Fibroblast of gingiva (primary cell): ENCODE measurements at regions not wholly inside any gene's neighbourhood (a gene's known extent, or its start where the extent isn't known, plus 50 kb on each side); places are given as distances from the start of the nearest gene placed in this dataset.
"Not testable (repeated sequence)": the region's sequence is repeated elsewhere in the genome, so short reads cannot be mapped to it uniquely, and the experiment has no call there.

Experiments used
- DNase-seq: peaks from one replicate; pipeline ENCODE4 v3.0.0-alpha.2; 2011; ENCODE audit warnings: low read depth

DNA sequence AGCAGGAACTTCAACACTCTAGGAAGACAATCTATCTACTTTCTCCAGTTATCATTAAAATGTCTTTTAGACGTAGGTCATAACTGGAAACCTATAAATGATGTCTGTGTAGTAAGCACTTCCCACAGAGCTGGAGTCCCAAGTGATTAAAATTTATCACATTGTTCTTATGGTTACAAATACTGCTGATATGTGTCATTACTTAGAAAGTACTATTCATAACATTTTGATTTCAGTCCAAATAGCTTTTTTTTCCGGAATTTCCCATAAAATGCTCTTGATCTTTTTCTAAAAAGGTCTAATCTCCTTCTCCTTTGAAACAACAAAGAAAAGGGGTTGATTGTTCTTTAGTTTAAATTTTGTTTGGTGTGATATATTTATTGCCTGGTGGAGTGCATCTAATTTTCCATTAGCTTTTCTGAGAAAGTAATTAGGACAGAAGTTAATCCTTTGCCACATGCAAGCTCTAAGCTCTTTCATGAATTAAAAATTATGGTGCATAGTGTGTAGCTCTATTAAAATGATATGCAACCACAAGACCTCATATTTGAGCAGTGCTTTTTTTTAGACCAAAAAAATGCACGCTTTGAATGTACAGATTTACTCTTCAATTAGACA is 132.7 kb upstream of the TCF21 start:
- peak; percentile 48 for DNase-seq

GRCh38 chr6:133757335-133757734 is 131.6 kb upstream of the TCF21 start:
- peak; percentile 26 for DNase-seq

- no peak for DNase-seq
These were observed 130.0 kb upstream of the TCF21 start for GRCh38 chr6:133758815-133759335.

GRCh38 chr6:133759524-133759923 is 129.4 kb upstream of the TCF21 start:
- no peak for DNase-seq

DNA sequence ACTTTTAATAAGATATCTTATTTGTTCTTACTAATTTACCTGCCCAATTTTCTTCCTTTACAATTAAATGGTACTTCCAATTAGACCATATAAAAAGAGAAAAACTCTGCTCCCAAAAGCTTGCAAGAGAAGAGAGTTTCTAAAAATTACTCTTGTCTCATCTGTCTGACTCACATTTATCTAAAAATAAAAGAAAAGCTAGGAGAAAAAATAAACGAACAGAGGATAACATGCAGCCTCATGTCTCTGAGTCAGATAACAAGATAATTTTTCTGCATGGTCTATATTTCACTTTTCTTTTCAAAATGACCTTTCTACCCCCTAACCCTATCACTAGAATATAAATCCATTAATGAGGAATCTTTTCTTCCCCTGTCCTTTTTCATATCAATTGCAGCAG is 127.2 kb upstream of the TCF21 start:
- DNase-seq: peak; percentile 39

DNA sequence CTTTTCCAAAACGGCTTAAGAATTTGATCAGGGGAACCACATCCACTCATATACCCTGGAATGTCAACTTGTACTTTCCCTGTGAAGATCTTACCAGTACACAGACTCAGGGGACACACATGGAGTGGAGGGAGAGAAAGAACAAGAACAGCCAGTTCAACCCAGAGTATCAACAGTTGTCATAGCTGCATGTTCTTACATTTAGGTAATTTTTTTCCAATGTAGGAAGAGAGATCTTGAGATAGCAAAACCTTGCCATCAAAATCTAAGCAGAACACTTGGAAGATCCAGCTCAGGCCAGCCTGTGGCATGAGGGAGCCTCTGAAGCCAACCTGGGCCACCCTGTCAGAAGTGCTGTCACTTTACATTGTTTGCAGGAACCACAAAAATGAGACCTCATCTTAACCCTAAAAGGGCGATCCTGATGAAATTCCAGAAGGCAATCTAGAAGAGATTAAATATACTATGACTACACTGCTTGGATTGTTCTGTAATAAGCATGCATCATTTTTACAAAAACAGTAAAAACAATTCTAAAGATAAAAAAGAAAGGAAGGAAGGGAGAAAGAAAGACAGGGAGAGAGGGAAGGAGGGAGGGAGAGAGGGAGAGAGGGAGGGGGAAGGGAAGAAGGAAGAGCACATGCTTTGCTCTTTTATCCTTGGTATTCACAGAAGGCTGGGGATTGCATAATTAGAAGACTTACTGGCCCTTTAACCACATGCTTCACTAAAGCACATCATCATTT is 124.7 kb upstream of the TCF21 start:
- peak; percentile 87 for DNase-seq

DNA sequence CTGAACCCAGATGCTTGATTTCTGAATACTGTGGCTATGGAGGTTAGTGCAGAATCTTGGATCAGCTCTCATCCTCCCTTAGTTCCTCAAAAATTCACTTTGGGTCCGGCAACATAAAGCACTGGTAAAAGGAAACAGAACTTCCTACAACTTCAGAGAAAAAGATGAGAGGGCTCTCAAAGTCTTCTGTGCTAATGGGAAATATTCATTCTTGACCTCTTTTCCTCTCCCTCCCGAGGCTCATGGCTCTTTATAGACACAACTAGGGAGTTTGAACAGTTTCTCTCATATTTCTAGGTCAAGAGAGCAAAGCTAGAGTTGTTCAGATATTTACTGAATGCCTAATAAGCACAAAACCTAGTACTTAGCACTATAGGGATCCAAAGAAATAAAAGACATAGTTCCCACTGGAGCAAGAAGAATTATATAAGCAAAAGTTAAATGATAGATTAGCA is 124.1 kb upstream of the TCF21 start:
- DNase-seq: no peak

- DNase-seq: peak; percentile 6
These were observed 121.4 kb upstream of the TCF21 start for GRCh38 chr6:133767357-133767970.

GRCh38 chr6:133768656-133769295 is 120.1 kb upstream of the TCF21 start:
- DNase-seq: no peak

- no peak for DNase-seq
These were observed 119.5 kb upstream of the TCF21 start for GRCh38 chr6:133769463-133769862.

GRCh38 chr6:133772567-133772966 is 116.3 kb upstream of the TCF21 start:
- no peak for DNase-seq

DNA sequence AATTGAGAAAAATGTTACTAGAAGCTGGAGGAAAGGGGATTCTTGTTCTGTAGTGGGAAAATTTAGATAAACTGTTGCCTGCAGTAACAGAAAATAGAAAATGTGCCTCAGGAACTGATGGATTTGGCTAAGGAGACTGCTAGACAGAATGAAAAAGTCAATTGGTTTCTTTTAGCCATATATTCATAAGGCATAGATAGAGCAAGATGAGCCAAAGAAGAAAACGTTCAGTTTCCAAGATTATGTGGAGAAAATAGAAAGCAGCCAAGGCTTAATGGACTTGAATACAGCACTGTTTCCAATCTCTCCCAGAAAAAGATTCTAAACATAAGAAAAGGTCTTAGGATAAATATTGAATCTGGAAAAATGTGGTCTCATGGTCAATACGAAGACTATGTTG is 115.1 kb upstream of the TCF21 start:
- no peak for DNase-seq

DNA sequence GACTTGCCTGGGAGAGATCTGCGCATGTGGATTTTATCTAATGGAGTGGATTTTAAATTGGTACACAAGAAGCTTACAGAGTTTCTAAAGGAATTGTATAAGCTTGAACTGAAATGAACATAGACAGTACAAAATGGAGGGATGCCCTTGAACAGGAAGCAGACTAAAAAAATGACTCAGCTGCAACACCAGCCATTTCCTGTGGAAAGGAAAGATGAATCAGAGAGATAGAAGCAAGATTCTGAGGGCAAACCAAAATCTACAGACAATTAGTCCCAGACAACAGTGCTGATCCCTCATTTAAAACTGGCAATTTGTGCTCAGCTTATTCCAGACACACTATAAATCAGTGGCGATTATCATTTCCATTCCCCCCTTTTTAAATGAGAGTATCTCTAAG is 114.6 kb upstream of the TCF21 start:
- no peak for DNase-seq

DNA sequence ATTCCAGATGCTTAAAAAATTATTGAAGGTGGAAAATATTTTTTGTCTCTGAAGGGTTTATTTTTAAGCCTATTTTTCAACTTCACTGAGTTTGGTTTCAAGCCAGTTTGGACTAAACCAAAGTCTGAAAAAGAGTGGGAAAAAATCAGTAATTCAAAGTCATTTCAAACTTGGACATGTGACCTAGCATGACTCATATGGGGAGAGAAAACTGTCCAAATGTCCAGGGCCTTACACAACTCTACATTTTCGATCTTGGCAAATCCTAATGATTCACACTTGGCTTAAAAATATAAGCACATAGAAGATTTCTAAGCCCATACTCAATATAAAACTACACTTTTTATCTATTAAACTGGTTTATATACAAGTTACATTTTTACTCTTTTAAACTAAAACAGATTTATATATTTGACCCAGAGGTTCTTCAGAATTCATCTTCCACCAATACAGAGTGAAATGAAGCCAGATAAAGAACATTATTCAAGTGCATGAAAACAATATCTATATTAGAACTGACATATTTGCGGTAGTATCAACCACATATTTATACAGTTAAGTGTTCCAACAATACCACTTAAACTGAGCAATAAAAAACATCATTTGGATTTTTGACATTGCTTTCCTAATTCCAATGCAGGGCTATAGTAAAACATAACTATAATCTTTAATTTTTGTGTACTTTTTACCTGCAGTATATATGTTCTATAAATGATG is 110.3 kb upstream of the TCF21 start:
- peak; percentile 94 for DNase-seq

- peak; percentile 52 for DNase-seq
These were observed 108.8 kb upstream of the TCF21 start for GRCh38 chr6:133779916-133780695.

DNA sequence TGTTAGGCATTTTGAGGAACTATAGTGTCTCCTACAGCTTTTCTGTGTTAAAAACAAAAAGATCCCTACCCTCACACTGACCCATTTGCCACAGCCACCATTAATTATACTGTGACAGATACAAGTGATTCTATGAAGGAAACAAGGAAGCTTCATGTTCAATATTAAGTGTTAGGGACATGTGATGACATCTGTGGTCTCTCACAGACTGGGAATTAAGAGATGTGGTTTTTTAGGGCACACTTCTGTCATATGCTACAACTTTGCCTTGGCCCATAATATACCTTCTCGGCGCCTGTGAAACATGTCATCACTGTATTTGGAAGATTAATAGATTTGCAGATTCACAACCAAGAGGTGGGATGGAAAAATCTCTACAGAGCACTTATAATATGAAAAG is 102.9 kb upstream of the TCF21 start:
- DNase-seq: no peak

GRCh38 chr6:133787122-133787521 is 101.8 kb upstream of the TCF21 start:
- no peak for DNase-seq

GRCh38 chr6:133787859-133788505 is 100.9 kb upstream of the TCF21 start:
- DNase-seq: no peak

GRCh38 chr6:133788556-133788955 is 100.4 kb upstream of the TCF21 start:
- DNase-seq: no peak

- DNase-seq: not testable (repeated sequence)
These were observed 99.5 kb upstream of the TCF21 start for GRCh38 chr6:133789449-133789848.

DNA sequence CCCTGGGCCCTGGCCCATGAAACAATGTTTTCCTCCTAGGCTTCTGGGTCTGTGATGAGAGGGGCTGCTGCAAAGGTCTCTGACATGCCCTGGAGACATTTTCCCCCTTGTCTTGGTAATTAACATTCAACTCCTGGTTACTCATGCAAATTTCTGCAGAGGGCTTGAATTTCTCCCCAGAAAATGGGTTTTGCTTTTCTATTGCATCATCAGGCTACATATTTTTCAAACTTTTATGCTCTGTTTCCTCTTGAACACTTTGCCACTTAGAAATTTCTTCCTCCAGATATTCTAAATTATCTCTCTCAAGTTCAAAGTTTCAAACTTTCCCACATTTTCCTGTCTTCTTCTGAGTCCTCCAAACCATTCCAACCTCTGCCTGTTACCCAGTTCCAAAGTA is 98.2 kb upstream of the TCF21 start:
- DNase-seq: not testable (repeated sequence)
